Stimulated activated CD8-positive, alpha-beta memory T cell treated with anti-CD3 and anti-CD28 coated beads, Interleukin-7, amount 100 ng/mL, for 24 hours (primary cell): ENCODE measurements at regions not wholly inside any gene's neighbourhood (a gene's known extent, or its start where the extent isn't known, plus 50 kb on each side); places are given as distances from the start of the nearest gene placed in this dataset.

Experiments used
- DNase-seq: peaks from one replicate; pipeline ENCODE4 v3.0.0-alpha.2; 2020; ENCODE audit warnings: low read depth

DNA sequence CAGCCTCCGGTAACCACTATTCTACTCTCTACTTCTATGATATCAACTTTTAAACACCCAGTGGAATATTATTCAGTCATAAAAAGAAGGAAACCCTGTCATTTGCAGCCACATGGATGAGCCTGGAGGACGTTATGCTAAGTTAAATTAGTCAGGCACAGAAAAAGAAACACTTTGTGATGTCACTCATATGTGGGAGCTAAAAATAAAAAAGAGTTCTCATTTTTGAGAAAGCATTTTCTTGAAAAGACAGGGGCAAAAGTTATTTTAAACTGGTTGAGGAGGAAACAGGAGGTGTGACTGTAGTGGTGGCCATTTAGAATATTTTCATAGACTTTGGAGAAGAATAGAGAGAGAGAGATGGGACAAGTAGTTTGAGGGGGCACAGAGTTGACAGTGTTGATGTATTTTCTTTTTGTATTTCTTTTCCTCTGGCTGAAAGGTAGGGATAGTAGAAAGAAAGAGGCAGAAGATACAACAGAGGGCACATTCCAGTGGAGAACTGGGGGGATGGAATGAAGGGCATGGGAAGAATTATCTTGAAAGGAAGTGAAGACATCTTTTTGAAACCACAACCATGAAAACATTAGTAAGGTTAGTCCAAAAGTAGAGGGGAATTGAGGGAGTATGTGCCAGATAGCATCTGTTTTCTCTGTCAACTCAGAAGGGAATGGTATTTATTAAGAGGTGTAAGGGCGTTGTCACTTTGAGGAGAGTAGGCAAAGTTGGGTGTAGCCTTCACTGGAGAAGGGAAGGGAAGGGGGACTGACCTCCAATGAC, 181.3 kb upstream of the GMDS start:
- no peak for DNase-seq

DNA sequence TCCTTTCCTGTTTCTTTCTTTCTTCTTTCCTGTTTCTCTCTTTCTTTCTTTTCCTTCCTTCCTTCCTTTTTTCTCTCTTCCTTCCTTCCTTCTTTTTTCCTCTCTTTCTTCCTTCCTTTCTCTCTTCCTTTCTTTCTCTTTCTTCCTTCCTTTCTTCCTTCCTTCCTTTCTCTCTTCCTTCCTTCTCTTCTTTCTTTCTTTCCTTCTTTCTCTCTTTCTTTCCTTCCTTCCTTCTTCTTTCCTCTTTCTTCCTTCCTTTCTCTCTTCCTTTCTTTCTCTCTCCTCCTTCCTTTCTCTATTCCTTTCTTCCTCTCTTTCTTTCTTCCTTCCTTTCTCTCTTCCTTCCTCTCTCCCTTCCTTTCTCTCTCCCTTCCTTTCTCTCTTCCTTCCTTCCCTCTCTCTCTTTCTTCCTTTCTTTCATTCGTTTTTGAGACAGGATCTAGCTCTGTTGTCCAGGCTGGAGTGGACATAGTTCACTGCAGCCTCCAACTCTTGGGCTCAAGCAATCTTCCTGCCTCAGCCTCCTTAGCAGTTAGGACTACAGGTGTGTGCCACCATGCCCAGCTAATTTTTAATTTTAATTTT, 170.8 kb upstream of the GMDS start:
- DNase-seq = no peak

DNA sequence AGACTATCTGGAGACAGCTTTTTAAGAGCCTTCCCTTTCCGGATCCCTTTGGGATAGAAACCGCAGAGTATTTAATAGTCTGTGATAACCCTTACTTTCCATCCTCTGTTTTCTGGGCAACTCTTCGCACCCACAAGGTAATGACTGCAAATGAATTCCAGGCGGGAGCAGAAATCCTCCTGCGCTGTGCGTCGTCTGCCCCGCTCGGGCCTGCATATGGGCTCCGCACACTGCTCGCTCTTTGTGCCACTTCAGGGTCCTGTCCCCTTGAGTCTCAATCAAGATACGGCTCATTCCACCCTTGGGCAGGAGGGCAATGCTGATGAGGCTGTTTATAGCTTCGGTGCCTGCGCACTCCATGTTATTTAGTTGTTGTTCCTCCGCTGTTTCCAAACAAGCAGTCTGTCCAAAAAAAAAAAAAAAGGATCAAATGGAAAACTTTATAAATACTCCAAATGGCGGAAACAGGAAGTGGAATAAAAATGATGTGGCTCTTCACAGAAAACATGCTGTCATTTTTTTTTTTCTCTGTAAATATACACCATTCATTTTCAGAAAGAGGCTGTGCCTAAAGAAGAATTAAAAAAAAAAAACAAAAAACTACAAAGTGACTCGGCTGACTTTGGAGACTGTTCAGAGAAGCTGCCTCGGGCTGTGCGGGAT, 169.6 kb upstream of the GMDS start:
- DNase-seq = no peak

DNA sequence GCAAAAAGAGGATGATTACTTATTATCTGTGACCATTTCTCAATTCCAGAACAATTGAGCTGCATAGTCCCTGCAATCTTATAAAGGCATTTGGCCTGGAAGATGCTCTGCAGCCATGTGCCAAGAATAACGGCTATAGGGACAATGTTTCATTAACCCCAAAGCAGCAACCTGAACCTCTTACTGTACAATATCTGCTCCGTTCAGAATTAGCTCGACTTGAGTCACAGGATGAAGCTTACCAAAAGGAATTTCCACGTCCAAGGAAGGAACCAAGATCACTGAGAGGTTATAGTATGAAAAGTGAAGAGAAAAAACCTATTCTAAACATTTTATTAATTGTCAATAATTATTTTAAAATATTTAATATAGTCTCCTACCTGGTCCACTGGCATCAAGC, 167.3 kb upstream of the GMDS start:
- DNase-seq = no peak

DNA sequence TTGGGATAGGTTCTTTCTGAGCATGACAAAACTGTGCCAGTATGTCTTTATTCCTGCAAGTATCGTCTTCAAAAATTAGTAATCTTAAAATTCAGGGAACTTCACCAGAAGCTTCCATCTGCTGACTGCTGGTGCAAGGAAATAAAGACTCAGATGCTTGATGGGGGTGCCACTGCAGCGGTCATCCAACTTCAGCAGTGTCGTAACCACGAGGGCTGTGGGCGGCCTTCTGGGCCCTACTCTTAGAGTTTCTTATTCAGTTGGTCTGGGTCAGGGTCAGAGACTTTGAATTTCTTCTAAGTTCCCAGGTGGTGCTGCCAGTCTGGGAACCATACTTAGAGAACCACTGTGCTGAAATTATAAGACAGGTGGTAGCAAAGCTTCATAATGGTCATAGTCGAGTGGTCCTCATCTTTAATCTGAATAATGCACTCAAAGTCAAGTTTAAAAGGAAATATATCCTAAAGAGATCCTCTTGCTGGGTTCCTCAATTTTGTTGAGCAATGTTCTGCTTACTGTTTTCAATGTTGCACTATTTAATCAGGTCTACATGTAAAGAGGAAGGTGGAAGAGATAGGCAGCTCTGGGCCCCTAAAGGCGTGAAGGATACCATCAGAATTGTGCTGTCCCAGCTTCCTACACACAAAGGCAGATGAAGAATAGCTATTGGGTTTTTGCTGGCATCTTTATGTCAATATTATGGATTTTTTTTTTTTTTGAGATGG, 165.4 kb upstream of the GMDS start:
- no peak for DNase-seq

DNA sequence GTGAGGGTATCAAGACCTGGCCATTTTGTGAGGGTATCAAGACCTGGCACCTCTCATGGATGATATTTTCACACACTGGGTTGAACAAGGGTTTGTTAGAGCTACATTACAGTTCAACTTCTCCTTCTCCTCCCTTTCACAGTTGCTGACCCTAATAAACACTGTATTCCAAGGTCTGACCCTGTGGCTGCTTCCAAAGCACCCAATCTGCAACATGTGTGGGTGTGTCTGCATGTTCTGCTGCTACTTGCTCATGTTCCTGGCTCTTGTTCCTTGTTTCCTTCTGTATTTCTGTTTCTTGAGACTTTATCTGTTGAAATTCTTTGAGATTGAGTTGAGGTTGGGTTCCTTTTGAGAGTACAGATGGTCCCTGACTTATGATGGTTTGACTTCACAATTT, 162.1 kb upstream of the GMDS start:
- DNase-seq = no peak

DNA sequence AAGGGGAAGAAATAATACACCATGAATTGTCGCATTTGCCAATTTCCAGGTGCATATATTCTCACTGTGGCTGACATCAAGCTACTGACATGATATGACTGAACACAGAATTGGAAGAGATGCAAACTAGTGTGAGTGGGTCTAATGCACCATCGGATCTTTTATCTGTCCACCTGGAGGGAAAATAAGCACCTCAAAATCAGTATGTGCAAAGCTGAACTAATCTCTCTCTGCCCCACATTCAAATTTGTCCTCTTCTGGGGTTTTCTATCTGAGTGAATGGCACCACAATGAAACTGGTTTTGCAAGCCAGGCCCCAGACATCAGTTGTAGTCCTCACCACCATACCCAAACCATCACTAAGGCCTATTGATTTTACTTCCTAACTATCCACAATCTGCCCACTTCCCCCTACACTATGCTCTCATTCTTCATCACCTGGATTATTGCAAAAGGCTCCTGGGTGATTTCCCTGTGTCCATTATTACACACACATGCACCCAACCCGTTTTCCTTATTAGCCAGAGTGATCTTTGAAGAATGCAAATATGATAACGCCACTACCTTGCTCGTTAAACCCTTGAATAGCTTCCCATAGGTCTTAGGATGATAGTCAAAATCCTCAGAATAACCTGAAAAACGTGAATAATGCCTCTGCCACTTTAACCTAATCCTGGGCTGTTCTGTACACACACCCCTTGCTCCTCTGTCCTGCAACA, 159.0 kb upstream of the GMDS start:
- DNase-seq = no peak

DNA sequence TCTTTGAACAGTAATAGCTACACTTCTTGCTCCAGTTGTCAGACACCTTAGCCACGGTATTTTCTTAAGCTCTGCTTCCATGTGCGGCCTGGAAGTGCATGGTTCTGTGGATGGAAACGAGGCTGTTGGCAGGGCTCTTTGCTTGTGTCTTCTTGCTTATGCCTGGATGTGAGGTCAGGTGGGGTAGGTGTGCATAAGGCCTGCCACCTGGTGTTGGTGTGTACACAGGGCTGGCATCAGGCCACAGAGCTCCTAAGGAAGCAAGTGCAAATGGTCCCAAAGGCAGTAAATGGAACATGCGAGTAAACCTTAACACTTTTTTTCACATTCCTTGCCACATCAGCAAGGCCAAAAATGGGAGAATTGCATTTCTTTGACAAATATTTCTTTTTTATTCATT, 158.1 kb upstream of the GMDS start:
- no peak for DNase-seq

DNA sequence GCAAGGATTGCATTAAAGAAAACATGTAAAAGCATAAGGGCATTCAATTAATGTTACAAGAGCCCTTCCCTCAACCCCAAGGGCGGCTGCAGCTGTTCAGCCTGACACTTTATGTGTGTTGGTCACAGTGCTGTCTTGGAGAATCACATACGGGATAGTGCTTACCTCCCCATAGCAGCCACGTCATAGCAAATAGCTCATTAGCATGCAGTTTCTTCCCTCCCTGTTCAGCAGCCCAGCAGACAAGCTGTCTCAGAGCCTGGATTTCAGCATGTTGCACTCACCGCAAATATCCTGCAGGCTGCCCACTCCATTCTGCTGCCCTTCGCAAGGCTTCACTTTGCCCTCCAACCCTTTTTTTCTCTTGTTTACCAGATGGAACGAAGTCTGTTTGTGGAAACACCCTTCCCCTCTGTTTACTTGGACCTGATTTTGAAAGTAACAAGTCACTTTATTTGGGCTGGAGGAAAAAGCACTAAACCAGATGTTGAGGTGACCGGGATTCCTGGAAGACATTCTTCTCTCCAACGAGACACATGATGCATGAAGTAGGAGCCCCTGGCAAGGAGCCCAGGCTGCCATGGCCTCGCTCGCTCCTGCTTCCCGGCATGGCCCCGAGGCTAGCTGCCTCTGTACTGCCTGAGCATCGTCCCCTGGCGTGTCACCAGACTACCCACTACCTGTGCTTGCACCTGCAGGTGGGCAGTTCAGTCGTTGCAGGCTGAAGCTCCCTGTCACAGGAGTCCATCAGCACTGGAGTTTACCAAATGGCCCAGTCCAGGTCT, 151.6 kb upstream of the GMDS start:
- no peak for DNase-seq

DNA sequence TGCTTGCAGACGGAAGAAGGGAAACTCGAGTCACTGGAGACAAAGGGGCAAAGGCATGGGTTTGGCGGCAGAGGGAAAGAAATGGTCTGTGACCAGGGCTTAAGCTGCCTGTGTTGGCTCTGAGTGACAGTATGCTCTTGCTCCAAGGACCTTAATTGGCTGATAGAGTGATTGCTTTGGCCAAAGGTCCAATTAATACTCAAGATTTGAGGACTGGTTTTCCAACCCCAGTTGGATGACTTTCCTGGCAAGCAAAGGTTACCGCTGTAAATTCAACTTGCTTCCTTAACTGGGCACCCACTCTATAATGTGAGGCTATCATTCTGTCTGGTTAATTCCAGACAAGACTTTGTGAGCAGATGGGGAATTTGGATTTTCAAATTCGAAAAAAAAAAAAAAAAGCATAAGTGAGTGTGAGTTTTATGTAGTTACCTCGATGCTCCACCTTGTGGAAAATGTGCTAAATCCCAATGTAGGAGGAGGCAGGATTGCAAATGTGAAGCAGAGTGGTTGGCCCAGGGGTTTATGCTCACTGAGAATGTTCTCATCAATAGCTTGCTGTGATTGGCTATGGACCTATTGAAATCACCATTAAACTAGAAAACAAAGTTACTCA, 150.7 kb upstream of the GMDS start:
- no peak for DNase-seq

DNA sequence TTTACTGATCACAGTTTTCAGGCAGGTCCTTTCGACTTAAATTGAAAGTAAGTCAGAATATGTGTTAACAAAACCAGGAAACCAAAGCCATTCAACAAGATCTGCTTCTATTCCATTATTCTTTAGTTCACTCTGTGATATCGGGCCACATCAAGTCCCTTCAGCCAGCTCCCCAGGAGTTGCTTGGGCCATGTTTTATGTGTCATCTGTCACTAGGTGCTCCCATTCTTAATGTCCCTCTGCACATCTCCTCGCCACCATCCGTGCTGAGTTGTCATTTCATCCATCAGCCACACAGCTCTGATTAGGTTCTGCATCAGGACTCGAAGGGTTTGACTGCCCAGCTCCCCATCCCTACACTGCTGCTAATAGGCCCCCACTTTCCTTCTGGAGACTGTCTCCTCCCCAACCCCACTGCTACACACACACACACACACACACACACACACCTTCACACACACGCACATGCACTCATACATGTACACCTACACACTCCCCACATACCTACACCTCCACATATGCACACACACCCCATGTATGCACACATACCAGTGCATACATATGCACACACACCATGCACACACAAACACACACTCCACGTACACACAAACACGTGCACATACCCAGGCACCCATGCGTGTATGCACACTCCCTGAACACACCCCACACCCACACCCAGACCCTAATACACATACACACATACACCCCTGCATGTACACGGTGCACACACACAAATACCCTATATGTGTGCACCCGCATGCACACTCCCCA, 143.3 kb upstream of the GMDS start:
- DNase-seq = no peak

DNA sequence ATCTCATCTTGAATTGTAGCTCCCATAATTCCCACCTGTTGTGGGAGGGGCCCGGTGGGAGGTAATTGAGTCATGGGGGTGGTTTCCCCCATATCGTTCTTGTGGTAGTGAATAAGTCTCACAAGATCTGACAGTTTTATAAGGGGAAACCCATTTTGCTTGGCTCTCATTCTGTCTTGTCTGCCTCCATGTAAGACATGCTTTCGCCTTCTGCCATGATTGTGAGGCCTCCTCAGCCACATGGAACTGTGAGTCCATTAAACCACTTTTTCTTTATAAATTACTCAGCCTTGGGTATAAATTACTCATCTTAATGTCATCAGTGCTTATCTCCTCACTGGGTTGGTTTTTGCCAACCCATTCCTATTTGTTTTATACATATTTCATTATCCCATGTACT, 142.0 kb upstream of the GMDS start:
- DNase-seq = no peak

DNA sequence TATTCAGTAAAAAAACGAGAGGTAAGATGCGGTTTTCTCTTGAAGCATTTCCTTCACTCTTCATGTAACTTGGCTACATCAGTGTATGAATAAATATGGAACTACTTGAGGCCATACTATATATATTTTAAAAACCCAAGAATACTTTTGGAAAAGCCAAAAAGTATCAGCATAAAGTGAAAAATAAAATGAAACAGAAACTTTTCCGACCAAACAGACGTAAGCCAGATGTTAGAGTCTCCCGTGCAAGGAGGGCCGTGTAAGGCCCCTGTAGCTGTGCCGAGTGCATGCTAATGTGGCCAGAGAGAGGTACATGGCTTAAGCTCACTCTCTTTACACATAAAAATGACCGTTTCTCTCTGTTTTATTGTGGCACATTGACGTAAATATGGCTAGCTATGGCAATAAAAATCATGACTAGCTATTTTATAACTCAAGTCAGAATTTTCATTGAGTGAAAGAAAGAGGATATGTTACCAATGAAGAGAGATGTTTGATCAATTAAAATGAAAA, 140.1 kb upstream of the GMDS start:
- no peak for DNase-seq

DNA sequence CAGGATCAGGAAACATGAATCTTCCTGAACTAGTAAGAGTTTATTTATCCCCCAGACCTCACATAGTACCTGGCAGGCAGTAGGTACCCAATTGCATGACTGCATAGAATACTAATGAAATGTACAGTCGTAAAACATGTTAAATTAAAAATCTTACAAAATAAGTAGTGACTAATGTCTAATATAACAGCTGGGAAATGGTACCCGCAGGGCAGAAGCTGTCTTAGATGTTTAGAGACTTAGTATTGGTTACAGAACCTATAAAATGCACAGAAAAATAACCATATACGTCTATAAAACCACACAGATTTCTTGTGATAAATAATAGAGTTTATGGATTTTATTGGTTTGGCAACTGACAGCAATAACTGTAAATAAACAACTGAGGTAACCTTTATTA, 139.1 kb upstream of the GMDS start:
- no peak for DNase-seq

DNA sequence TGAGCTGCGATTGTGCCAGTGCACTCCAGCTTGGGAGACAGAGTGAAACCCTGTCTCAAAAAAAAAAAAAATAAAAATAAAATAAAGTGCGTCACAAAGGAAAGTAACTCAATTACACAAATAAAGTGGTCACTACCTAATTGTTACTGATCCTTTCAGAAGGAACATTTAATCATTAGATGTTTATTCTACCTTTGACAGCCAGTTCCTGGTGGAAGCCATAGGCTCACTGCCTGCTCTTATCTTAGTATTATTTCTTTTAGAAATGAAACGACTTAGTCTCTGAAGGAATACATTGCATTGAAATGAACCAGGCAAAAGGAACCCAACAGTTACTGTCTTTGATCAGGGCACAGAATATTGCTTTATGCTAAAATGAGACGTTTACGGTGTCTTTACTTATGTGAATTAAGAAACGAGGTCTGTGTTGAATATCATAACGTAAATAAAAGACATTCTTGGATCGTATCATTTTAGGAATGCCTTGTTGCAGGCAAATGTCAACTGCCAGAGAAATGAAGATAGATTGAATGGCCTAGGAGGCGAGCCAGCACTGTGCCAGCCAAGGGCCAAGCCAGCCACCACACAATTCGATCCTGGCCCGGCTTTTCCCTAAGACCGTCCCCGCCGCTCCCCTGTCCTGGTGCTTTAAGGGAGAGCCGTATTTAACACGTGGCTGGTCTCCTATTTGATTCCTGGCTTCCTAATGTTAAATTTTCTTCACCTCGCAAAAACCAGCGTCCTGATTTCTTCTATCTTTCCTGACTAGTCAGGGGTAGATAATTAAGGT, 136.7 kb upstream of the GMDS start:
- DNase-seq = no peak

DNA sequence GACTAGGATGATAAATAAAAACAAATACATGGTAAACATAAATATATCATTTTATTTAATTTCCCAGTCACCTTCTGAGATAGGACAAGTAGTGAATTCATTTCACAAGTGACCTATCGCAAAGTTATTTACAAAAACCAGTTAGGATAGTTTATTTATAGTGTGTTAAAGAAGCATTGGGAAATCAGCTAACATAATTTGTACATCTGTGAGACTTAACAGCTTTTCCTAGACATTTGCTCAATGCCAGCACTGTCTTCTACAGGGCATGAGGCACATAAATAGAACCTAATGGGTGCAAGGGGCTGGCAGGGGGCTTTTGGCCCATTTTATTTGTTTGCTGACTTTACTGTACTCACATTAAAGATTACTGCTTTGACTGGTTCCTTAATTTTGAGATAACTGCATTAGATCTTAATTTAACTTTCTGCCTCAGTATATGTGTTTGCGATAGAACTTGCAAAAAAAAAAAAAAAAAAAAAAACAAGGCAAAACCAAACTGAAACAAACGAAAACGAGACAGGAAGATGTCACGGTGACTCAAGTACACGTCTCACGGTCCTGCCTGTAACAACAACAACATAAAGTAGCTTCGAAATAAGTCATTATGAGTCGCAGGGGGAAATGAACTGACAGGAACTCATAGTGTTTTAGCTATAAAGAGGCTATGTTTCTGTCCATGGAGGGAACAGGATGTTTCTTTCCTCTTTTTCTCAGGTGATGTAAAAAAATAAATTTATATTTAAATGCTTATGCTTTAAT, 133.7 kb upstream of the GMDS start:
- no peak for DNase-seq

DNA sequence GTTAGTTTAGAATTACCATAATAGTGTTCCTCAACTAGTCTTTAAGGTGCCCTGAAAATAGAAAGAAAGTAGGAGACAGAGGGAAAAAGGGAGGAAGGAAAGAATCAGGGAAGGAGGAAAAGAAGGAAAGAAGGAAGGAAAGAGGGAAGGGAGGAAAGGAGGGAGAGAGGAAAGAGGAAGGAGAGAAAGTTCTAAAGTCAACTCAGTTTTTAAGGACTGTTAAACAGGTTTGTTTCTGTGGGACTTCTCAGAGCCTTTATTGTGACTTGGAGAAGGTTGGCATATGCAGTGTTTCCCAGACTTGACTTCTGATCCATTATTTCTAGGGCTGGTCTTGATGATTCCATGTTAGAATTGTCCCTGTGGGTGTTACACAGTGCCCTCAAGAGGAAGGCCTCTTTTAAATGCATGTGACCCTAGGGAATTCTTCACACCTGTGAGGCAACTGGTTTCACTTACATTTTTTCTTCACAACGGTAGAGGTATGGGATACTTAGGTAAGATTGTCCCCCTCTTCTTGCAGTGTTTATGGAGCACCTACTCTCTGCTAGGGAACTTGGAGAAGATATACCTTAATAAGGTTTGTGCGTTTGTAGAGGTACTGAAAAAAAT, 132.7 kb upstream of the GMDS start:
- no peak for DNase-seq
